Upper lobe of left lung (tissue), 6 donors: ENCODE measurements at regions not wholly inside any gene's neighbourhood (a gene's known extent, or its start where the extent isn't known, plus 50 kb on each side); places are given as distances from the start of the nearest gene placed in this dataset.
"Not testable (repeated sequence)": the region's sequence is repeated elsewhere in the genome, so short reads cannot be mapped to it uniquely, and the experiment has no call there.

ENCODE experiments used
- ATAC-seq, 2 donors: fragments of 200-7000 bp; cut with Tn5 transposase; one replicate each; pipeline ENCODE4 v1.9.1; 2022; ENCODE audit warnings: mild to moderate bottlenecking in 2 of 2, moderate library complexity in 2 of 2; ENCODE audit not compliant: low FRiP score in 2 of 2
- DNase-seq, 2 donors: peaks; one replicate each; pipeline ENCODE4 v3.0.0-alpha.2; 2019 to 2020
- H3K27ac ChIP-seq, 4 donors: fragments of 200-600 bp; sonication (generic); one replicate each; pipeline ENCODE4 v1.5.1; 2016 to 2019
- H3K27me3 ChIP-seq, 4 donors: fragments of 200-600 bp; sonication (generic); one replicate each; pipeline ENCODE4 v1.5.1; 2017 to 2019
- H3K36me3 ChIP-seq, 4 donors: fragments of 200-600 bp; sonication (generic); one replicate each; pipeline ENCODE4 v1.5.1; 2016 to 2019
- H3K4me1 ChIP-seq, 4 donors: fragments of 200-600 bp; sonication (generic); one replicate each; pipeline ENCODE4 v1.5.1; 2018 to 2019
- H3K4me3 ChIP-seq, 4 donors: fragments of 200-600 bp; sonication (generic); one replicate each; pipeline ENCODE4 v1.5.1; 2017 to 2019; ENCODE audit warnings: mild to moderate bottlenecking in 2 of 4, moderate library complexity in 1 of 4
- H3K9me3 ChIP-seq, 4 donors: fragments of 200-600 bp; sonication (generic); one replicate each; pipeline ENCODE4 v1.5.1; 2018 to 2019
- CTCF ChIP-seq, 6 experiments: fragments of 450-650 bp in 4 of 6; fragments of 200-600 bp in 2 of 6; sonication (generic) in 2 of 6; IDR thresholded peaks; one replicate each; pipeline ENCODE4 v1.5.1; 2016 to 2019; ENCODE audit warnings: antibody characterized with exemption in 6 of 6
- EP300 ChIP-seq, 4 donors: sonication (generic); formaldehyde crosslinking; IDR thresholded peaks; one replicate each; pipeline ENCODE4 v1.5.1; 2017; ENCODE audit warnings: antibody characterized with exemption in 4 of 4, control low read depth in 2 of 4
- POLR2A ChIP-seq, 4 donors: fragments of 450-650 bp; IDR thresholded peaks; one replicate each; pipeline ENCODE4 v1.5.1; 2016 to 2017; ENCODE audit warnings: antibody characterized with exemption in 4 of 4, mild to moderate bottlenecking in 2 of 4
- POLR2AphosphoS5 ChIP-seq, 2 donors: sonication (generic); formaldehyde crosslinking; IDR thresholded peaks; one replicate each; pipeline ENCODE4 v1.5.1; 2017; ENCODE audit warnings: antibody characterized with exemption in 2 of 2
- WGBS, 2 donors: methylation state at CpG; one replicate each; pipeline ENCODE4 v1.1.5; 2017 to 2018; 5-methylcytosine and 5-hydroxymethylcytosine counted together
- donor health status: DM: no; HTN: no; CAD: no; lungs with moderate emphysema.
- donor health status: DM: no; HTN: yes; CAD: no; lungs with severe emphysema.

GRCh38 chr5:30499402-30499801, 694.1 kb upstream of the CDH6 start:
- ATAC-seq, result no peak
- no peak overlapping the region for H3K27ac ChIP-seq
- no peaks in the 10 kb centered on the region for H3K4me1 ChIP-seq
- TF ChIP-seq CTCF (IDR thresholded peaks at IDR 0.05) (no peak), POLR2A (IDR thresholded peaks at IDR 0.05) (no peak), EP300 (IDR thresholded peaks at IDR 0.05) (no peak), POLR2AphosphoS5 (IDR thresholded peaks at IDR 0.05) (no peak)
- no peak for DNase-seq
- H3K27me3 ChIP-seq, result no peaks in the 10 kb centered on the region
- no peak overlapping the region for H3K4me3 ChIP-seq
- H3K9me3 ChIP-seq, result no peaks in the 10 kb centered on the region
- WGBS, 2 donors, result 59 to 81% methylated on average over 3 to 4 of the region's 4 CpGs
- no peaks in the 10 kb centered on the region for H3K36me3 ChIP-seq

- DNase-seq (no peak), ATAC-seq (no peak)
- Histone ChIP-seq H3K4me1 (no peaks in the 10 kb centered on the region), H3K9me3 (no peaks in the 10 kb centered on the region), H3K4me3 (no peak overlapping the region), H3K27ac (no peak overlapping the region), H3K36me3 (no peaks in the 10 kb centered on the region), H3K27me3 (no peaks in the 10 kb centered on the region)
- TF ChIP-seq EP300 (IDR thresholded peaks at IDR 0.05) (no peak), CTCF (IDR thresholded peaks at IDR 0.05) (no peak), POLR2A (IDR thresholded peaks at IDR 0.05) (no peak), POLR2AphosphoS5 (IDR thresholded peaks at IDR 0.05) (no peak)
- WGBS, 2 donors, result 80% methylated on average over 1 of the region's 1 CpG; no CpG with 5 or more reads in 1 of the 2 donors
Measured at GRCh38 chr5:30498972-30499371, 694.5 kb upstream of the CDH6 start.

- 64 to 77% methylated on average over 3 of the region's 3 CpGs for WGBS, 2 donors
- not testable (repeated sequence) for H3K27ac ChIP-seq, H3K4me1 ChIP-seq, H3K27me3 ChIP-seq, ATAC-seq, DNase-seq, H3K36me3 ChIP-seq, H3K4me3 ChIP-seq, H3K9me3 ChIP-seq
Measured at GRCh38 chr5:30498509-30498908, 695.0 kb upstream of the CDH6 start.

GRCh38 chr5:30494113-30494512, 699.4 kb upstream of the CDH6 start:
- not testable (repeated sequence) for DNase-seq, H3K27me3 ChIP-seq, H3K27ac ChIP-seq, H3K4me1 ChIP-seq, H3K4me3 ChIP-seq, H3K9me3 ChIP-seq, H3K36me3 ChIP-seq, ATAC-seq
- TF ChIP-seq CTCF (IDR thresholded peaks at IDR 0.05), result peak in 1 of 6 experiments; percentile 18
- 77 to 84% methylated on average over 1 to 7 of the region's 7 CpGs for WGBS, 2 donors

- H3K4me3 ChIP-seq, result no peak overlapping the region
- no peaks in the 10 kb centered on the region for H3K4me1 ChIP-seq
- H3K9me3 ChIP-seq, result peaks cover 0 to 19% (median 0%) of the 10 kb centered on the region in 4 donors
- no peaks in the 10 kb centered on the region for H3K36me3 ChIP-seq
- no peak for DNase-seq
- H3K27ac ChIP-seq, result no peak overlapping the region
- TF ChIP-seq POLR2AphosphoS5 (IDR thresholded peaks at IDR 0.05), result no peak
- no peak for TF ChIP-seq CTCF (IDR thresholded peaks at IDR 0.05)
- TF ChIP-seq EP300 (IDR thresholded peaks at IDR 0.05), result no peak
- H3K27me3 ChIP-seq, result no peaks in the 10 kb centered on the region
- no peak for ATAC-seq
Measured at GRCh38 chr5:30479104-30479503, 714.4 kb upstream of the CDH6 start.
